ENCODE measurements at regions not wholly inside any gene's neighbourhood (a gene's known extent, or its start where the extent isn't known, plus 50 kb on each side); places are given as distances from the start of the nearest gene placed in this dataset.
A peak's percentile ranks its signal among the peaks of the same experiment; 100 is the strongest.

DNA sequence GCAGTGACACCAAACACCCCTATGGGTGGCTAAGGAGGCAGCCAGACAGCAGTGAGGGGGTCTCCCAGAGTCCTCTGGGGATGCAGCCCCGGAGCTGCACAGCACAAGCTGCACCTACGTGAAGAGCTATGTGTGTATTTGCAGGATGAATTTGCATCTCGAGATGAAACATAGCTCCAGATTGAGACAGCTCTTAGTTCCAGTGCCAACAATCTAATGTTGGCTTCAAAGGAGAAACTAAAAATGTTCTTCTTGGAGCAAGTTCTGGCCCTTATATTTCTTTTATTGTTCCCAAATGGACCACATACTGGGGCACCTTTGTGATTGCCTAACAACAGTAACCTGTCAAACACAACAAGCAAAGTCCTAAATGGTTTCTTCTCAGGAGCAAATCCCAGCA is 233.9 kb downstream of the SLC4A3 start:
- Histone ChIP-seq H3K36me3 (ENCODE audit: control insufficient read depth in 1 of 2, insufficient read depth in 2 of 2, low read depth in 1 of 2, low read length in 2 of 2) (no peaks in the 10 kb centered on the region), H2AK5ac (ENCODE audit: low read length, severe bottlenecking) (no peak overlapping the region), H3K27me3 (ENCODE audit: control insufficient read depth in 1 of 2, insufficient read depth in 1 of 2, low read length in 2 of 2) (peaks cover 11 to 15% of the 10 kb centered on the region in 2 experiments), H3K4me3 (ENCODE audit: insufficient read depth in 1 of 2, low read depth in 1 of 2, low read length in 2 of 2) (no peak overlapping the region), H4K91ac (ENCODE audit: low read length) (no peak overlapping the region), H2AFZ (ENCODE audit: low read depth, low read length) (no peak overlapping the region), H2BK15ac (ENCODE audit: low read depth, poor library complexity, severe bottlenecking) (no peak overlapping the region), H3K23ac (ENCODE audit: low read length in 2 of 2) (no peak overlapping the region), H3K79me1 (replicated peaks; ENCODE audit: low read length, poor library complexity, severe bottlenecking) (no peaks in the 10 kb centered on the region), H3K4me1 (ENCODE audit: control insufficient read depth, insufficient read depth, low read depth, low read length) (no peaks in the 10 kb centered on the region), H4K8ac (ENCODE audit: low read length) (no peak overlapping the region), H3K18ac (ENCODE audit: low read depth in 1 of 2, low read length in 2 of 2) (no peak overlapping the region), H3K4me2 (ENCODE audit: low read length, poor library complexity, severe bottlenecking) (no peak overlapping the region), H3K9me3 (ENCODE audit: control insufficient read depth, low read length) (no peaks in the 10 kb centered on the region), H2BK5ac (ENCODE audit: low read depth, low read length, poor library complexity, severe bottlenecking) (no peak overlapping the region), H3K4ac (ENCODE audit: low read depth in 1 of 2, low read length in 2 of 2) (no peak overlapping the region), H3K14ac (ENCODE audit: low read length in 2 of 2) (no peak overlapping the region), H3K27ac (ENCODE audit: low read length, poor library complexity, severe bottlenecking) (no peak overlapping the region), H2BK12ac (ENCODE audit: low read length in 2 of 2) (no peak overlapping the region), H2BK120ac (ENCODE audit: low read depth, low read length) (no peak overlapping the region), H3K9ac (ENCODE audit: low read length) (no peak overlapping the region)
- DNase-seq, result no peak
- WGBS, result 75% methylated on average over 3 of the region's 3 CpGs

DNA sequence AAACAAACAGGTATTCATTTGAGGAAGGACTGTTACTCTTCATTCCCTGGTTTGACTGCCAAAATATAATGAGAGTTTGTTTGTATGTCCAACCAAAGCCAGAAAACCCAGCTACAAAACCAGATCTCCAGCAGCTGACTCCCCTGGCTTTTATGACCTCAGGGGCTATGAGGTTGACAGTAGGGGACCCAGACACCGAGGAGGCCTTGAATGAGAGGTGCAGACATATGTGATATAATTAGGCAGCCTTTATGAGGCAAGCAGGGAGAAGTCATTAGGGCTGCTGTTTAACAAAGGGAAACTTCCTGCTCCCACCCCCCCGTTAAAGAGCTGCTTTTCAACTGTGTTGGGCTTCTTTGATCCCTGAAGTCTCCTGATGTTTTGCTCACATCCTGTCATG is 236.7 kb downstream of the SLC4A3 start:
- peaks cover 8% of the 10 kb centered on the region in 2 experiments for H3K27me3 ChIP-seq (ENCODE audit: control insufficient read depth in 1 of 2, insufficient read depth in 1 of 2, low read length in 2 of 2)
- no peak overlapping the region for H3K4me3 ChIP-seq (ENCODE audit: insufficient read depth in 1 of 2, low read depth in 1 of 2, low read length in 2 of 2)
- no peak for DNase-seq
- H2AK5ac ChIP-seq (ENCODE audit: low read length, severe bottlenecking), result no peak overlapping the region
- 45% methylated on average over 2 of the region's 2 CpGs for WGBS
- H3K18ac ChIP-seq (ENCODE audit: low read depth in 1 of 2, low read length in 2 of 2), result no peak overlapping the region
- no peak overlapping the region for H4K8ac ChIP-seq (ENCODE audit: low read length)
- no peak overlapping the region for H2AFZ ChIP-seq (ENCODE audit: low read depth, low read length)
- H3K9me3 ChIP-seq (ENCODE audit: control insufficient read depth, low read length), result no peaks in the 10 kb centered on the region
- no peaks in the 10 kb centered on the region for H3K79me1 ChIP-seq (replicated peaks; ENCODE audit: low read length, poor library complexity, severe bottlenecking)
- H3K4me2 ChIP-seq (ENCODE audit: low read length, poor library complexity, severe bottlenecking), result no peak overlapping the region
- no peak overlapping the region for H2BK15ac ChIP-seq (ENCODE audit: low read depth, poor library complexity, severe bottlenecking)
- H2BK12ac ChIP-seq (ENCODE audit: low read length in 2 of 2), result no peak overlapping the region
- H3K36me3 ChIP-seq (ENCODE audit: control insufficient read depth in 1 of 2, insufficient read depth in 2 of 2, low read depth in 1 of 2, low read length in 2 of 2), result no peaks in the 10 kb centered on the region
- no peak overlapping the region for H3K27ac ChIP-seq (ENCODE audit: low read length, poor library complexity, severe bottlenecking)
- no peak overlapping the region for H3K4ac ChIP-seq (ENCODE audit: low read depth in 1 of 2, low read length in 2 of 2)
- no peak overlapping the region for H3K14ac ChIP-seq (ENCODE audit: low read length in 2 of 2)
- no peak overlapping the region for H3K23ac ChIP-seq (ENCODE audit: low read length in 2 of 2)
- H2BK120ac ChIP-seq (ENCODE audit: low read depth, low read length), result no peak overlapping the region
- no peak overlapping the region for H2BK5ac ChIP-seq (ENCODE audit: low read depth, low read length, poor library complexity, severe bottlenecking)
- no peaks in the 10 kb centered on the region for H3K4me1 ChIP-seq (ENCODE audit: control insufficient read depth, insufficient read depth, low read depth, low read length)
- no peak overlapping the region for H4K91ac ChIP-seq (ENCODE audit: low read length)
- no peak overlapping the region for H3K9ac ChIP-seq (ENCODE audit: low read length)

DNA sequence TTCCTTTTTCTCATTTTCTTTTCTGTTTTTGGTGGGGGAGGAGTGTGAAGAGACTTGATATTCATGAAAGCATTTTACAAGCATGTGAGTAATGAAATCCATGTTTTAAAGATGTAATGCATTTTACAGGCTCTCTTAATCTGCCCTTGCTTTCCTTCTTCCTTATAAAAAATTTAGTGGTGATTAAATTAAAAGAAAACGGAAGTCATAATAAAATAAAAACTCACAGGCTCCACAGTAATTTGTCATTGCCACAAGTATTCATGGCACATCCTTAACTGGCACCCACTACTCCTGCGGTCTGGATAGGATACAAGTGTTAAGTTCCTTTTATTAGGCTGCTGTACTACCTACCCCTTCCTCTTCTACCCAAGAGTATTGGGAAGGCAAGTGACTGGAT is 241.2 kb downstream of the SLC4A3 start:
- no CpG with 5 or more reads among the region's 2 CpGs for WGBS
- Histone ChIP-seq H3K9me3 (ENCODE audit: control insufficient read depth, low read length) (no peaks in the 10 kb centered on the region), H2BK5ac (ENCODE audit: low read depth, low read length, poor library complexity, severe bottlenecking) (no peak overlapping the region), H3K4me3 (ENCODE audit: insufficient read depth in 1 of 2, low read depth in 1 of 2, low read length in 2 of 2) (no peak overlapping the region), H3K18ac (ENCODE audit: low read depth in 1 of 2, low read length in 2 of 2) (no peak overlapping the region), H2AK5ac (ENCODE audit: low read length, severe bottlenecking) (no peak overlapping the region), H2BK120ac (ENCODE audit: low read depth, low read length) (no peak overlapping the region), H3K79me1 (replicated peaks; ENCODE audit: low read length, poor library complexity, severe bottlenecking) (no peaks in the 10 kb centered on the region), H2BK12ac (ENCODE audit: low read length in 2 of 2) (no peak overlapping the region), H3K9ac (ENCODE audit: low read length) (no peak overlapping the region), H3K27me3 (ENCODE audit: control insufficient read depth in 1 of 2, insufficient read depth in 1 of 2, low read length in 2 of 2) (peaks cover 0 to 4% of the 10 kb centered on the region in 2 experiments), H4K8ac (ENCODE audit: low read length) (no peak overlapping the region), H3K4me2 (ENCODE audit: low read length, poor library complexity, severe bottlenecking) (no peak overlapping the region), H2BK15ac (ENCODE audit: low read depth, poor library complexity, severe bottlenecking) (no peak overlapping the region), H4K91ac (ENCODE audit: low read length) (no peak overlapping the region), H3K27ac (ENCODE audit: low read length, poor library complexity, severe bottlenecking) (no peak overlapping the region), H2AFZ (ENCODE audit: low read depth, low read length) (no peak overlapping the region), H3K14ac (ENCODE audit: low read length in 2 of 2) (no peak overlapping the region), H3K4ac (ENCODE audit: low read depth in 1 of 2, low read length in 2 of 2) (no peak overlapping the region), H3K36me3 (ENCODE audit: control insufficient read depth in 1 of 2, insufficient read depth in 2 of 2, low read depth in 1 of 2, low read length in 2 of 2) (no peaks in the 10 kb centered on the region), H3K4me1 (ENCODE audit: control insufficient read depth, insufficient read depth, low read depth, low read length) (no peaks in the 10 kb centered on the region), H3K23ac (ENCODE audit: low read length in 2 of 2) (no peak overlapping the region)
- DNase-seq, result no peak

DNA sequence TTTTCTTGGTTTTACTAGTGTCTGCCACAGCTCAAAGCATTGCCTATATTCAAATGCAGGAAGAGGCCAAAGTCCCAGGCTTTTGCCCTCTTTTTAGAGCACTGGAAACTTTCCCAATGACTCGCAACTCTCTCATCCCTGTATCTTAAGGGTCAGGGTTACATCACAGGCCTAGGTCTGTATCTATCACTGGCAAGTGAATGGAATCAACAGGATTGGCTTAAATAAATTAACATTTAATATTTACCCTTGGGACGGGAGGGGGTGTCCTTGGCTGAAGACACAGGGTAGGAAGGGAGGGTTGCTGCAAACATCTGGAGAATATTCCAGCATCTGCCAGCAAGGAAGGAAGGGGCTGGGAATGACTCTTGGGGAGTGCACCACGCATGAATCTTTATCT is 242.6 kb downstream of the SLC4A3 start:
- no peak overlapping the region for H2BK5ac ChIP-seq (ENCODE audit: low read depth, low read length, poor library complexity, severe bottlenecking)
- H3K36me3 ChIP-seq (ENCODE audit: control insufficient read depth in 1 of 2, insufficient read depth in 2 of 2, low read depth in 1 of 2, low read length in 2 of 2), result no peaks in the 10 kb centered on the region
- H3K27me3 ChIP-seq (ENCODE audit: control insufficient read depth in 1 of 2, insufficient read depth in 1 of 2, low read length in 2 of 2), result no peaks in the 10 kb centered on the region
- H3K9me3 ChIP-seq (ENCODE audit: control insufficient read depth, low read length), result no peaks in the 10 kb centered on the region
- H3K18ac ChIP-seq (ENCODE audit: low read depth in 1 of 2, low read length in 2 of 2), result no peak overlapping the region
- no peak overlapping the region for H3K4me2 ChIP-seq (ENCODE audit: low read length, poor library complexity, severe bottlenecking)
- no peaks in the 10 kb centered on the region for H3K79me1 ChIP-seq (replicated peaks; ENCODE audit: low read length, poor library complexity, severe bottlenecking)
- no peak overlapping the region for H2BK15ac ChIP-seq (ENCODE audit: low read depth, poor library complexity, severe bottlenecking)
- H2AK5ac ChIP-seq (ENCODE audit: low read length, severe bottlenecking), result no peak overlapping the region
- H3K27ac ChIP-seq (ENCODE audit: low read length, poor library complexity, severe bottlenecking), result no peak overlapping the region
- H2AFZ ChIP-seq (ENCODE audit: low read depth, low read length), result no peak overlapping the region
- H3K4ac ChIP-seq (ENCODE audit: low read depth in 1 of 2, low read length in 2 of 2), result no peak overlapping the region
- no peak overlapping the region for H4K8ac ChIP-seq (ENCODE audit: low read length)
- H3K4me3 ChIP-seq (ENCODE audit: insufficient read depth in 1 of 2, low read depth in 1 of 2, low read length in 2 of 2), result no peak overlapping the region
- no peak overlapping the region for H3K23ac ChIP-seq (ENCODE audit: low read length in 2 of 2)
- H2BK12ac ChIP-seq (ENCODE audit: low read length in 2 of 2), result no peak overlapping the region
- 77% methylated on average over 3 of the region's 3 CpGs for WGBS
- H3K9ac ChIP-seq (ENCODE audit: low read length), result no peak overlapping the region
- H3K4me1 ChIP-seq (ENCODE audit: control insufficient read depth, insufficient read depth, low read depth, low read length), result no peaks in the 10 kb centered on the region
- no peak overlapping the region for H3K14ac ChIP-seq (ENCODE audit: low read length in 2 of 2)
- peak; percentile 1 for DNase-seq
- no peak overlapping the region for H4K91ac ChIP-seq (ENCODE audit: low read length)
- no peak overlapping the region for H2BK120ac ChIP-seq (ENCODE audit: low read depth, low read length)

Data from mesenchymal stem cell (in vitro differentiated cells and primary cell).